Esophagus squamous epithelium (tissue), 4 donors: ENCODE measurements at regions not wholly inside any gene's neighbourhood (a gene's known extent, or its start where the extent isn't known, plus 50 kb on each side); places are given as distances from the start of the nearest gene placed in this dataset.
"Not testable (repeated sequence)": the region's sequence is repeated elsewhere in the genome, so short reads cannot be mapped to it uniquely, and the experiment has no call there.

Source experiments
- CTCF ChIP-seq, 6 experiments: fragments of 450-650 bp in 4 of 6; fragments of 200-600 bp in 2 of 6; sonication (generic) in 2 of 6; IDR thresholded peaks; one replicate each; pipeline ENCODE4 v1.5.1; 2016 to 2019; ENCODE audit warnings: antibody characterized with exemption in 6 of 6, mild to moderate bottlenecking in 4 of 6, moderate library complexity in 4 of 6
- POLR2A ChIP-seq, 4 donors: fragments of 450-650 bp; IDR thresholded peaks; one replicate each; pipeline ENCODE4 v1.6.1; 2017; ENCODE audit warnings: antibody characterized with exemption in 4 of 4, mild to moderate bottlenecking in 4 of 4, moderate library complexity in 3 of 4

- TF ChIP-seq CTCF, POLR2A (IDR thresholded peaks at IDR 0.05): not testable (repeated sequence)
Measured at GRCh38 chr11:126143491-126143890, 68.0 kb downstream of the RPUSD4 start.
